WERI-Rb-1 (cell line): ENCODE measurements at regions not wholly inside any gene's neighbourhood (a gene's known extent, or its start where the extent isn't known, plus 50 kb on each side); places are given as distances from the start of the nearest gene placed in this dataset.
"Not testable (repeated sequence)": the region's sequence is repeated elsewhere in the genome, so short reads cannot be mapped to it uniquely, and the experiment has no call there.

ENCODE experiments used
- DNase-seq: peaks from one replicate; pipeline ENCODE4 v3.0.0-alpha.2; 2020
- H3K27ac ChIP-seq: fragments of 250-450 bp; sonication (Bioruptor Pico); 2 replicates; pipeline ENCODE4 v1.5.1; 2020; ENCODE audit warnings: mild to moderate bottlenecking, moderate library complexity
- H3K27me3 ChIP-seq: fragments of 250-450 bp; sonication (Bioruptor Pico); 2 replicates; pipeline ENCODE4 v1.5.1; 2021; ENCODE audit warnings: mild to moderate bottlenecking, low read depth, moderate library complexity; ENCODE audit not compliant: insufficient read depth, severe bottlenecking
- H3K36me3 ChIP-seq: fragments of 250-450 bp; sonication (Bioruptor Pico); 2 replicates; pipeline ENCODE4 v1.5.1; 2020; ENCODE audit warnings: mild to moderate bottlenecking, moderate library complexity
- H3K4me3 ChIP-seq: 2 replicates; pipeline ENCODE4 v1.5.1; 2011; ENCODE audit warnings: low read depth, mild to moderate bottlenecking, control low read depth, low read length
- H3K9me3 ChIP-seq: fragments of 250-450 bp; sonication (Bioruptor Pico); 2 replicates; pipeline ENCODE4 v1.5.1; 2021; ENCODE audit warnings: mild to moderate bottlenecking, moderate library complexity; ENCODE audit not compliant: severe bottlenecking
- TF ChIP-seq, protein P1 (sequence below): IDR thresholded peaks from 2 replicates; pipeline ENCODE4 v1.5.1; 2011; ENCODE audit warnings: low read depth, mild to moderate bottlenecking, control low read depth, inconsistent platforms, low read length

GRCh38 chr2:183872131-183872530 is 726.2 kb upstream of the ZNF804A start:
- H3K4me3 ChIP-seq = no peak overlapping the region
- no peaks in the 10 kb centered on the region for H3K36me3 ChIP-seq
- no peaks in the 10 kb centered on the region for H3K9me3 ChIP-seq
- no peak overlapping the region for H3K27ac ChIP-seq
- no peak for DNase-seq
- TF ChIP-seq, protein P1, sequence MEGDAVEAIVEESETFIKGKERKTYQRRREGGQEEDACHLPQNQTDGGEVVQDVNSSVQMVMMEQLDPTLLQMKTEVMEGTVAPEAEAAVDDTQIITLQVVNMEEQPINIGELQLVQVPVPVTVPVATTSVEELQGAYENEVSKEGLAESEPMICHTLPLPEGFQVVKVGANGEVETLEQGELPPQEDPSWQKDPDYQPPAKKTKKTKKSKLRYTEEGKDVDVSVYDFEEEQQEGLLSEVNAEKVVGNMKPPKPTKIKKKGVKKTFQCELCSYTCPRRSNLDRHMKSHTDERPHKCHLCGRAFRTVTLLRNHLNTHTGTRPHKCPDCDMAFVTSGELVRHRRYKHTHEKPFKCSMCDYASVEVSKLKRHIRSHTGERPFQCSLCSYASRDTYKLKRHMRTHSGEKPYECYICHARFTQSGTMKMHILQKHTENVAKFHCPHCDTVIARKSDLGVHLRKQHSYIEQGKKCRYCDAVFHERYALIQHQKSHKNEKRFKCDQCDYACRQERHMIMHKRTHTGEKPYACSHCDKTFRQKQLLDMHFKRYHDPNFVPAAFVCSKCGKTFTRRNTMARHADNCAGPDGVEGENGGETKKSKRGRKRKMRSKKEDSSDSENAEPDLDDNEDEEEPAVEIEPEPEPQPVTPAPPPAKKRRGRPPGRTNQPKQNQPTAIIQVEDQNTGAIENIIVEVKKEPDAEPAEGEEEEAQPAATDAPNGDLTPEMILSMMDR = no peak
- H3K27me3 ChIP-seq = no peaks in the 10 kb centered on the region

DNA sequence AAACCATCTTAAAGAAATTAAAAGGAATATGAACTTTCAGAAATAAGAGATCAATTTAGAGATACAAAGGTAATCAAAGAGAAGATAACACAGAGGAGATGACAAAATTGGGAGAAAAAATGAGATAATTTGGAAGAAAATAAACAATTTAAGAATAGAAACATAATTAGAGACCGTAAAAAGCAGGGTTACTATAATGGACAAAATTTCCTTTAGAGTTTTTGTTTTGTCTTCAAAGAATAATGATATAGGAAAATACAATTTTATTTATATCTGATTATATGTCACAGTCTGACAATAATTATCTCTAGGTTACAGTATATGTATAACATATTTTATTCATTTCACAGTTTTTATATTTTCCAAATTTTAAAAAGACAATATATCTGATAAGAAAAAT is 716.4 kb upstream of the ZNF804A start:
- TF ChIP-seq, protein P1 = no peak
- Histone ChIP-seq H3K4me3 (no peak overlapping the region), H3K36me3 (no peaks in the 10 kb centered on the region), H3K27ac (no peak overlapping the region), H3K9me3 (no peaks in the 10 kb centered on the region), H3K27me3 (no peaks in the 10 kb centered on the region)
- DNase-seq = no peak

GRCh38 chr2:183892315-183892941 is 705.9 kb upstream of the ZNF804A start:
- H3K9me3 ChIP-seq = no peaks in the 10 kb centered on the region
- no peak overlapping the region for H3K4me3 ChIP-seq
- no peak overlapping the region for H3K27ac ChIP-seq
- no peak for DNase-seq
- no peaks in the 10 kb centered on the region for H3K27me3 ChIP-seq
- TF ChIP-seq, protein P1 = no peak
- no peaks in the 10 kb centered on the region for H3K36me3 ChIP-seq

- TF ChIP-seq, protein P1 = no peak
- no peak overlapping the region for H3K4me3 ChIP-seq
- H3K27me3 ChIP-seq = no peaks in the 10 kb centered on the region
- no peaks in the 10 kb centered on the region for H3K9me3 ChIP-seq
- H3K36me3 ChIP-seq = no peaks in the 10 kb centered on the region
- H3K27ac ChIP-seq = no peak overlapping the region
- DNase-seq = no peak
Observed at GRCh38 chr2:183898641-183899040, 699.7 kb upstream of the ZNF804A start.

- Histone ChIP-seq H3K4me3 (no peak overlapping the region), H3K27ac (no peak overlapping the region), H3K27me3 (no peaks in the 10 kb centered on the region), H3K9me3 (no peaks in the 10 kb centered on the region), H3K36me3 (no peaks in the 10 kb centered on the region)
- no peak for DNase-seq
- TF ChIP-seq, protein P1 = no peak
Observed at GRCh38 chr2:183901931-183902330, 696.4 kb upstream of the ZNF804A start.

GRCh38 chr2:183903026-183903425 is 695.3 kb upstream of the ZNF804A start:
- no peak for DNase-seq
- TF ChIP-seq, protein P1 = no peak
- H3K36me3 ChIP-seq = no peaks in the 10 kb centered on the region

GRCh38 chr2:183916041-183916440 is 682.3 kb upstream of the ZNF804A start:
- not testable (repeated sequence) for H3K9me3 ChIP-seq

More at GRCh38 chr2:183903026-183903425, 695.3 kb upstream of the ZNF804A start:
- H3K9me3 ChIP-seq = no peaks in the 10 kb centered on the region
- no peak overlapping the region for H3K27ac ChIP-seq
- no peak overlapping the region for H3K4me3 ChIP-seq
- no peaks in the 10 kb centered on the region for H3K27me3 ChIP-seq

More at GRCh38 chr2:183916041-183916440, 682.3 kb upstream of the ZNF804A start:
- not testable (repeated sequence) for DNase-seq, H3K36me3 ChIP-seq, H3K4me3 ChIP-seq, H3K27ac ChIP-seq, H3K27me3 ChIP-seq
